ENCODE measurements at regions not wholly inside any gene's neighbourhood (a gene's known extent, or its start where the extent isn't known, plus 50 kb on each side); places are given as distances from the start of the nearest gene placed in this dataset.

- in situ Hi-C loops (cut with MboI; ENCODE audit: low sequenced_read_pairs, unreplicated experiment) = no loop called here
- no peak for TF ChIP-seq CTCF (IDR thresholded peaks at IDR 0.05; ENCODE audit: borderline replicate concordance, control extremely low read depth, extremely low read depth, insufficient read depth, missing control alignments)
- DNase-seq (ENCODE audit: low spot score) = no peak
Measured at GRCh38 chr2:51103205-51103604, 71.3 kb upstream of the NRXN1 start.

- no peak for DNase-seq (ENCODE audit: low spot score)
- no peak for TF ChIP-seq CTCF (IDR thresholded peaks at IDR 0.05; ENCODE audit: borderline replicate concordance, control extremely low read depth, extremely low read depth, insufficient read depth, missing control alignments)
- in situ Hi-C loops (cut with MboI; ENCODE audit: low sequenced_read_pairs, unreplicated experiment) = no loop called here
Measured at GRCh38 chr2:51093016-51093415, 61.1 kb upstream of the NRXN1 start.

DNA sequence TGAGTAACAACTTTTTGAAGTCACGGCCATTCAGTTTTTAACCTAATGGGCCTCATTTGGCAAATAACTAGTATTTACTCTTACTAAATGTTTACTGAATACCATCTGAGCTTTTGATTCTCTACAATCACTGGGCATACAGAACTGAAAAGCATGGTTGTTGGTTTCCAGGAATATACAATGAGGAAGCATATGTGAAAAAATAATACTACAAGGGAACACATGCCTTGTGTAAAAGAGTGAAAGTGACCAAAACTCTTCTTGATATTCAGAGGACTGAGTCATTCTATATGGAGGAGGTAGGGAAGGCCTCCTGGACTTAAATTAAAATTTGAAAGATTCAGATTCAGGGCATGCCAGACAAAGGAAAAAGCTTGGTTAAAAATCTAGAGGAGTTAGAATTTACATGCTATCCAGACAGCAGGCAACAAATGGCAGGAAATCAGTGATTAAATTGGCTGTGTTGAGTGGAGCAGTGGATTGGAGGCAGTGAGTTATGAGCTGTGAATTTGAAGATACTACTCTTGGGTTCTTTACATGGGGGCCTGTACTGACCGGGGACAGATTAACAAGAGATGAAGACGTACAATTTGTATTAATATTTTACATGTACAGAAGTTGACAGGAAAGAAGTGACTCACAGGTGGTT lies 53.6 kb upstream of the NRXN1 start:
- DNase-seq (ENCODE audit: low spot score) = no peak
- in situ Hi-C loops (cut with MboI; ENCODE audit: low sequenced_read_pairs, unreplicated experiment) = no loop called here
- TF ChIP-seq CTCF (IDR thresholded peaks at IDR 0.05; ENCODE audit: borderline replicate concordance, control extremely low read depth, extremely low read depth, insufficient read depth, missing control alignments) = no peak

DNA sequence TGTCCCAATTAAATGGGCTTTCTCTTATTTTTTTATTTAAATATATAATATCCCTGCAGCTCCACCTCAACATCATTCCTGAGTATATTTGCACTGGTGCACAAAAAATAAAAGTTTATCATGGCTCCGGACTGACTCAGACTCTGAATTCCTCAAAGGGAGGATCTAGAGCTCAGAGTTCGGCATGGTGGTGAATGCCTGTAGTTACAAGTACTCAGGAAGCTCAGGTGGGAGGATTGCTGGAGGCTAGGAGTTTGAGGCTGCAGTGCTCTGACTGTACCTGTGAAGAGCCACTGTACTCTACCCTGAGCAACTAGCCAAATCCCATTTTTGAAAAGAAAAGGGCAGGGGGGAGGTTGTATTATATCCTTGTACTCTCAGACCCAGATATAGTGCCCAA lies 52.8 kb upstream of the NRXN1 start:
- DNase-seq (ENCODE audit: low spot score) = no peak
- no peak for TF ChIP-seq CTCF (IDR thresholded peaks at IDR 0.05; ENCODE audit: borderline replicate concordance, control extremely low read depth, extremely low read depth, insufficient read depth, missing control alignments)
- in situ Hi-C loops (cut with MboI; ENCODE audit: low sequenced_read_pairs, unreplicated experiment) = no loop called here
